HL-60 (cell line): ENCODE measurements at regions not wholly inside any gene's neighbourhood (a gene's known extent, or its start where the extent isn't known, plus 50 kb on each side); places are given as distances from the start of the nearest gene placed in this dataset.

Experiments
- GABPA ChIP-seq: IDR thresholded peaks from 2 replicates; pipeline ENCODE4 v1.6.1; 2012; ENCODE audit warnings: low read depth
- POLR2AphosphoS5 ChIP-seq: IDR thresholded peaks from 2 replicates; pipeline ENCODE4 v1.6.1; 2012; ENCODE audit warnings: low read depth
- TF ChIP-seq, protein P1 (sequence below): IDR thresholded peaks from one replicate; pipeline ENCODE4 v1.5.1; 2011; ENCODE audit warnings: low read length, control low read depth, inconsistent platforms; ENCODE audit not compliant: insufficient read depth
- TF ChIP-seq, protein P2 (sequence below): IDR thresholded peaks from 2 replicates; pipeline ENCODE4 v1.6.1; 2012; ENCODE audit warnings: low read depth; ENCODE audit not compliant: insufficient replicate concordance

GRCh38 chr20:51106011-51106410, 83.1 kb upstream of the KCNG1 start:
- TF ChIP-seq, protein P1, sequence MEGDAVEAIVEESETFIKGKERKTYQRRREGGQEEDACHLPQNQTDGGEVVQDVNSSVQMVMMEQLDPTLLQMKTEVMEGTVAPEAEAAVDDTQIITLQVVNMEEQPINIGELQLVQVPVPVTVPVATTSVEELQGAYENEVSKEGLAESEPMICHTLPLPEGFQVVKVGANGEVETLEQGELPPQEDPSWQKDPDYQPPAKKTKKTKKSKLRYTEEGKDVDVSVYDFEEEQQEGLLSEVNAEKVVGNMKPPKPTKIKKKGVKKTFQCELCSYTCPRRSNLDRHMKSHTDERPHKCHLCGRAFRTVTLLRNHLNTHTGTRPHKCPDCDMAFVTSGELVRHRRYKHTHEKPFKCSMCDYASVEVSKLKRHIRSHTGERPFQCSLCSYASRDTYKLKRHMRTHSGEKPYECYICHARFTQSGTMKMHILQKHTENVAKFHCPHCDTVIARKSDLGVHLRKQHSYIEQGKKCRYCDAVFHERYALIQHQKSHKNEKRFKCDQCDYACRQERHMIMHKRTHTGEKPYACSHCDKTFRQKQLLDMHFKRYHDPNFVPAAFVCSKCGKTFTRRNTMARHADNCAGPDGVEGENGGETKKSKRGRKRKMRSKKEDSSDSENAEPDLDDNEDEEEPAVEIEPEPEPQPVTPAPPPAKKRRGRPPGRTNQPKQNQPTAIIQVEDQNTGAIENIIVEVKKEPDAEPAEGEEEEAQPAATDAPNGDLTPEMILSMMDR: no peak
- TF ChIP-seq POLR2AphosphoS5 (no peak), GABPA (no peak)
- TF ChIP-seq, protein P2, sequence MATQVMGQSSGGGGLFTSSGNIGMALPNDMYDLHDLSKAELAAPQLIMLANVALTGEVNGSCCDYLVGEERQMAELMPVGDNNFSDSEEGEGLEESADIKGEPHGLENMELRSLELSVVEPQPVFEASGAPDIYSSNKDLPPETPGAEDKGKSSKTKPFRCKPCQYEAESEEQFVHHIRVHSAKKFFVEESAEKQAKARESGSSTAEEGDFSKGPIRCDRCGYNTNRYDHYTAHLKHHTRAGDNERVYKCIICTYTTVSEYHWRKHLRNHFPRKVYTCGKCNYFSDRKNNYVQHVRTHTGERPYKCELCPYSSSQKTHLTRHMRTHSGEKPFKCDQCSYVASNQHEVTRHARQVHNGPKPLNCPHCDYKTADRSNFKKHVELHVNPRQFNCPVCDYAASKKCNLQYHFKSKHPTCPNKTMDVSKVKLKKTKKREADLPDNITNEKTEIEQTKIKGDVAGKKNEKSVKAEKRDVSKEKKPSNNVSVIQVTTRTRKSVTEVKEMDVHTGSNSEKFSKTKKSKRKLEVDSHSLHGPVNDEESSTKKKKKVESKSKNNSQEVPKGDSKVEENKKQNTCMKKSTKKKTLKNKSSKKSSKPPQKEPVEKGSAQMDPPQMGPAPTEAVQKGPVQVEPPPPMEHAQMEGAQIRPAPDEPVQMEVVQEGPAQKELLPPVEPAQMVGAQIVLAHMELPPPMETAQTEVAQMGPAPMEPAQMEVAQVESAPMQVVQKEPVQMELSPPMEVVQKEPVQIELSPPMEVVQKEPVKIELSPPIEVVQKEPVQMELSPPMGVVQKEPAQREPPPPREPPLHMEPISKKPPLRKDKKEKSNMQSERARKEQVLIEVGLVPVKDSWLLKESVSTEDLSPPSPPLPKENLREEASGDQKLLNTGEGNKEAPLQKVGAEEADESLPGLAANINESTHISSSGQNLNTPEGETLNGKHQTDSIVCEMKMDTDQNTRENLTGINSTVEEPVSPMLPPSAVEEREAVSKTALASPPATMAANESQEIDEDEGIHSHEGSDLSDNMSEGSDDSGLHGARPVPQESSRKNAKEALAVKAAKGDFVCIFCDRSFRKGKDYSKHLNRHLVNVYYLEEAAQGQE: no peak
